Cardiac fibroblast (primary cell): ENCODE measurements at regions not wholly inside any gene's neighbourhood (a gene's known extent, or its start where the extent isn't known, plus 50 kb on each side); places are given as distances from the start of the nearest gene placed in this dataset.
"Not testable (repeated sequence)": the region's sequence is repeated elsewhere in the genome, so short reads cannot be mapped to it uniquely, and the experiment has no call there.

Experiments
- DNase-seq, 2 donors: peaks; one replicate each; pipeline versions ENCODE4 v3.0.0 to v3.0.0-alpha.2; 2010; ENCODE audit warnings: low read depth in 2 of 2
- H3K4me3 ChIP-seq, 2 donors: replicated peaks in 1 of 2; 1 replicate in 1 of 2; 2 replicates in 1 of 2; pipeline ENCODE4 v1.5.1; 2011; ENCODE audit warnings: low read depth in 2 of 2, low read length in 2 of 2, mild to moderate bottlenecking in 2 of 2, moderate library complexity in 1 of 2
- TF ChIP-seq, protein P1 (sequence below): IDR thresholded peaks from one replicate; pipeline ENCODE4 v1.5.1; 2011; ENCODE audit warnings: low read depth, mild to moderate bottlenecking, low read length, inconsistent platforms

DNA sequence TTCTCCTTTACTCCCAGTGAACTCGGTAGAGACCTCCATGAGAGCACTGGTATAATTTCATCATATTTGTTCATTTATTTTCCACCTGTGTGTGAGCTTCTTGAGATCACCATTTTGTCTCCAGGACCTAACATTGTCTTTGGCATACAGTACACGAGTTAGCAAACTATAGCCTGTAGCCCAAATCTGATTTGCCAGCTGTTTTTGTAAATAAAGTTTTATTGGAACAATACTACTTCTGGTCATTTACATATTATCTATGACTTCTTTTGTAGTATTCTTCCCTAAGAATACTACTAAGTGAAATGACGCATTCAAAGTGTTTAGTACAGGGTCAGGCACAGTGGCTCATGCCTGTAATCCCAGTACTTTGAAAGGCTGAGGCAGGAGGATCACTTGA is 449.5 kb downstream of the PLPP3 start:
- TF ChIP-seq, protein P1, sequence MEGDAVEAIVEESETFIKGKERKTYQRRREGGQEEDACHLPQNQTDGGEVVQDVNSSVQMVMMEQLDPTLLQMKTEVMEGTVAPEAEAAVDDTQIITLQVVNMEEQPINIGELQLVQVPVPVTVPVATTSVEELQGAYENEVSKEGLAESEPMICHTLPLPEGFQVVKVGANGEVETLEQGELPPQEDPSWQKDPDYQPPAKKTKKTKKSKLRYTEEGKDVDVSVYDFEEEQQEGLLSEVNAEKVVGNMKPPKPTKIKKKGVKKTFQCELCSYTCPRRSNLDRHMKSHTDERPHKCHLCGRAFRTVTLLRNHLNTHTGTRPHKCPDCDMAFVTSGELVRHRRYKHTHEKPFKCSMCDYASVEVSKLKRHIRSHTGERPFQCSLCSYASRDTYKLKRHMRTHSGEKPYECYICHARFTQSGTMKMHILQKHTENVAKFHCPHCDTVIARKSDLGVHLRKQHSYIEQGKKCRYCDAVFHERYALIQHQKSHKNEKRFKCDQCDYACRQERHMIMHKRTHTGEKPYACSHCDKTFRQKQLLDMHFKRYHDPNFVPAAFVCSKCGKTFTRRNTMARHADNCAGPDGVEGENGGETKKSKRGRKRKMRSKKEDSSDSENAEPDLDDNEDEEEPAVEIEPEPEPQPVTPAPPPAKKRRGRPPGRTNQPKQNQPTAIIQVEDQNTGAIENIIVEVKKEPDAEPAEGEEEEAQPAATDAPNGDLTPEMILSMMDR = no peak
- no peak overlapping the region for H3K4me3 ChIP-seq
- no peak for DNase-seq

DNA sequence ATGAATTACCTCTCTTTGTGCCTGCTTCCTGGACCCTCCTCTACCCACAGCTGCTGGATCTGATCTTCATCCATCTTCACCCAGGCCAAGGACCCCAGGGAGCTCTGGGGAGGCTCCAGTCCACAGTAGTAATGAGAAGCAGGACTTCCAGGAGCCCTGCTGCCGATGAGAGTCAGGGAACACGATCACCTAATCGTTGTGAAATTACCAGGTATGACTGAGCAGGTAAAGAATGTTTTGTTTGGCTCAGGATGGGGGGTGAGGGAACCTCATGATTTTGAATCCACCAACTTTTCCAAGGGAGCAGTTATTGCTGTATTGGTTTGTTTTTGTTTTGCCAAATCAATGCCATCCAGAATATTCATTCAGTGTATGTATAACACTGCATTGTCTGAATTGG is 454.0 kb downstream of the PLPP3 start:
- peak in 1 of 2 donors; percentile 18 for DNase-seq
- TF ChIP-seq, protein P1 = no peak
- H3K4me3 ChIP-seq = no peak overlapping the region

DNA sequence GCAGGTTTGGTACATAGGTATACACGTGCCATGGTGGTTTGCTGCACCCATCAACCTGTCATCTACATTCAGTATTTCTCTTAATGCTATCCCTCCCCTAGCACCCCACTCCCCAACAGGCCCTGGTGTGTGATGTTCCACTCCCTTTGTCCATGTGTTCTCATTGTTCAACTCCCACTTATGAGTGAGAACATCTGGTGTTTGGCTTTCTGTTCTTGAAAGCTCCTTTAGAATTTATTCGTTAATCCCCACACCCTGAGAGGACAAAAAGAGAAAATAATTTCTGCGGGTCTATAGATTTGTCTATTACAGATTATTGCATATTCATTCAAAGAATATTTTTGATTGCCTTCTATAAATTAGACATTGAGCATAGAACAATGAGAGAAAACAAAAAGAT is 455.5 kb downstream of the PLPP3 start:
- TF ChIP-seq, protein P1 = no peak
- H3K4me3 ChIP-seq = no peak overlapping the region
- peak in 1 of 2 donors; percentile 47 for DNase-seq

DNA sequence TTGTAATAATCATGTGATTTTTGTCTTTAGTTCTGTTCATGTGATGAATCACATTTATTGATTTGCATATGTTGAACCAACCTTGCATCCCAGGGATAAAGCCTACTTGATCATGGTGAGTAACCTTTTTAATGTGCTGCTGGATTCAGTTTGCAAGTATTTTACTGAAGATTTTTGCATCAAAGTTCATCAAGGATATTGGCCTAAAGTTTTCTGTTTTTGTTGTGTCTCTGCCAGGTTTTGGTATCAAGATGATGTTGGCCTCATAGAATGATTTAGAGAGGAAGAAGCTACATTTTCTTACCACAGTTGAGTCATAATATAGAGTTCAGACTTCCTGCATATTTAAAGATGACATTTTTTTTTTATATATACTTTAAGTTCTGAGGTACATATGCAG is 455.9 kb downstream of the PLPP3 start:
- peak; percentile 21 to 76 for DNase-seq
- TF ChIP-seq, protein P1 = no peak
- no peak overlapping the region for H3K4me3 ChIP-seq

DNA sequence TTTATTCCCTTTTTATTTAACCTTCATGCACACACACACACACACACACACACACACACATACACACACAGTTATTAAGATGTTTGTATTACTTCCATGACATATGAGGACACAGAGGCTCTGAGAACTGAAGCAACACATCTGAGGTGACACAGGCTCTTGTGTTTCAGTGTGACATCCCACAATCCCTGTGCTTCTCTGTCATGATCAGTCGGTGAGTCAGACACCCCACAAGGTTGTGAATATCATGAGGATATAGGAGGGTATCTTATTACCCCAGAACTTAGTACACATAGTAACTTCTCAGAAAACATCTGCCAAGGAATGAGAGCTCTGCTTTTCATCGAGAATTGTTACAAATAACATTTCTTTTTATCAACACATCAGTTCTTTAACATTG is 459.3 kb downstream of the PLPP3 start:
- peak in 1 of 2 donors; percentile 59 for DNase-seq
- no peak overlapping the region for H3K4me3 ChIP-seq
- TF ChIP-seq, protein P1 = no peak

DNA sequence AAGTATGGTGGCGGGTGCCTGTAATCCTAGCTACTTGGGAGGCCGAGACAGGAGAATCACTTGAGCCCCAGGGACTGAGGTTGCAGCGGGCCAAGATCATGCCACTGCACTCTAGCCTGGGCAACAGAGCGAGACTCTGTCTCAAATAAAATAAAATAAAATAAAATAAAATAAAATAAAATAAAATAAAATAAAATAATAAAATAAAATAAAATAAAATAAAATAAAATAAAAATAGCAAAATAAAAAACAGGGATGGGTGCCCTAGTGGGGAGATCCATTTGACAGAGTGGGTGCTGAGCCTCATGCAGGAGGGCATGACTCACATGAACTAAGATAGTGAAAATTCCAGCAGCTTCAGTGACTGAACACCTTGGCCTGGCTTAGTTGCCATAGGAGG is 460.7 kb downstream of the PLPP3 start:
- not testable (repeated sequence) for H3K4me3 ChIP-seq, DNase-seq

DNA sequence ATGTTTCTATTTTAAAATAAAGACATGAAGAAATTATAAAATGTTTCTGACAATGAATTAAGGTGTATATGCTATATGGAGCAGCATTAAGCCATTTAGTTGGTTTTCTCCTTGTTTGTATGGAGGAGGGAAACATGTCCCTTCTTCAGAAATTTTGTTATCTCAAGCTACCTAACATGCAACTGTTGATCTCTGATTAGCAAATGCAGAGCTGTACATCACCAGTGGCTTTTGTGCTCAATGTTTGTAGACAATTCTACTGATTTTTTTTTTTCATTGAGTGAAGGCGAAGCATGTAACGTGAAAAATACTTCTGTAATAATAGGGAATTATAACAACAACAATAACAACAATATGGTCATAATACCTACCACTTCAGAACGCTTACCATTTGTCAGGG is 463.7 kb downstream of the PLPP3 start:
- TF ChIP-seq, protein P1 = no peak
- DNase-seq = no peak
- H3K4me3 ChIP-seq = no peak overlapping the region
